ENCODE measurements at regions not wholly inside any gene's neighbourhood (a gene's known extent, or its start where the extent isn't known, plus 50 kb on each side); places are given as distances from the start of the nearest gene placed in this dataset.

DNA sequence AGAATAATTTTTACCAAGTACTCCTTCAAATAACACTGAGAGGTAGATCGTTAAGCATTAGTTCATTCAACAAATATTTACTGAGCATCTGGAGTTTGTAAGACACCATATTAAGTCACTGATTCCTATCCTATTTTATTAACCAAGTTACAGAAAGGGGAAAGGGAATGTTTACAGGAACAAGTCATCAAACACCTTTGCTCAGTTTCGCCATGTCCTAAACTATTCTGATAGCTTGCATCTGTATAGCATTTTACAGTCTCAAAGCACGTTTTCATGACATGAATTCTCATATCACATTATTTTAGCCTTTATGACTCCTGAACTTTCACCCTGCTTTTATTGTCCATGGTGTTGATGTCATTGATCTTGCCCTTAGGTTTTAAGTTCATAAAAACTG, 89.2 kb downstream of the AREG start:
- Histone ChIP-seq H3K36me3 (no peaks in the 10 kb centered on the region), H3K27ac (no peak overlapping the region), H3K27me3 (replicated peaks; ENCODE audit: insufficient read depth) (no peaks in the 10 kb centered on the region), H3K9me3 (no peaks in the 10 kb centered on the region), H3K4me1 (ENCODE audit: control insufficient read depth in 1 of 2, low read depth in 2 of 2) (no peaks in the 10 kb centered on the region), H3K4me3 (no peak overlapping the region)
- TF ChIP-seq CTCF (IDR thresholded peaks at IDR 0.05): no peak
- ATAC-seq (ENCODE audit: insufficient number of reproducible peaks, low FRiP score, low read depth) (no peak), DNase-seq (ENCODE audit: low spot score) (no peak)

- ATAC-seq (ENCODE audit: insufficient number of reproducible peaks, low FRiP score, low read depth): no peak
- no peaks in the 10 kb centered on the region for H3K9me3 ChIP-seq
- no peak for TF ChIP-seq CTCF (IDR thresholded peaks at IDR 0.05)
- H3K36me3 ChIP-seq: no peaks in the 10 kb centered on the region
- H3K27ac ChIP-seq: no peak overlapping the region
- H3K27me3 ChIP-seq (replicated peaks; ENCODE audit: insufficient read depth): no peaks in the 10 kb centered on the region
- DNase-seq (ENCODE audit: low spot score): no peak
- no peaks in the 10 kb centered on the region for H3K4me1 ChIP-seq (ENCODE audit: control insufficient read depth in 1 of 2, low read depth in 2 of 2)
- H3K4me3 ChIP-seq: no peak overlapping the region
These were observed 90.0 kb downstream of the AREG start for GRCh38 chr4:74534936-74535335.

GRCh38 chr4:74535512-74535911, 90.6 kb downstream of the AREG start:
- no peak for DNase-seq (ENCODE audit: low spot score)
- H3K27me3 ChIP-seq (replicated peaks; ENCODE audit: insufficient read depth): no peaks in the 10 kb centered on the region
- no peak overlapping the region for H3K4me3 ChIP-seq
- no peak for TF ChIP-seq CTCF (IDR thresholded peaks at IDR 0.05)
- H3K36me3 ChIP-seq: no peaks in the 10 kb centered on the region
- H3K4me1 ChIP-seq (ENCODE audit: control insufficient read depth in 1 of 2, low read depth in 2 of 2): no peaks in the 10 kb centered on the region
- H3K27ac ChIP-seq: no peak overlapping the region
- H3K9me3 ChIP-seq: no peaks in the 10 kb centered on the region
- ATAC-seq (ENCODE audit: insufficient number of reproducible peaks, low FRiP score, low read depth): no peak

- ATAC-seq (ENCODE audit: insufficient number of reproducible peaks, low FRiP score, low read depth) (no peak), DNase-seq (ENCODE audit: low spot score) (no peak)
- no peak overlapping the region for H3K4me3 ChIP-seq
- H3K27ac ChIP-seq: no peak overlapping the region
- H3K4me1 ChIP-seq (ENCODE audit: control insufficient read depth in 1 of 2, low read depth in 2 of 2): no peaks in the 10 kb centered on the region
- H3K27me3 ChIP-seq (replicated peaks; ENCODE audit: insufficient read depth): no peaks in the 10 kb centered on the region
- no peaks in the 10 kb centered on the region for H3K36me3 ChIP-seq
- TF ChIP-seq CTCF (IDR thresholded peaks at IDR 0.05): no peak
- no peaks in the 10 kb centered on the region for H3K9me3 ChIP-seq
These were observed 91.6 kb downstream of the AREG start for GRCh38 chr4:74536557-74536956.

DNA sequence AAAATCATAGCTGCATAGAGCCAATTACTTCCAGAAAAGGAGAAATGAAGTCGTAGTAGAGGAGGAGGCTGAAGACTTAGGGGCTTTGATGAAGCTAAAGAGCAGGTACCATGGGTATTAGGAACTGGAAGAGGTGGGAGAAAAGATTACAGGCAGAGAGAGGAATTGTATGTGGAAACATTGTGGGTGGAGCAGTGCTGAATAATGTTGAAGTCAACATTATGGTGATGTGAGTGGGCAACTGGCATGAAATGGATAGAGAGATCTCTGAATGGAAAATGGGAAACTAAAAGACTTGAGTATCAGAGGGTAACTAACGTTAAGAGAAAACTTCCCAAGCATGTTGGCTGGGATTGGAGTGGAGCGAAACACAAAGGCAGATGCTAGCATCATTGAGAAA, 92.5 kb downstream of the AREG start:
- no peak for DNase-seq (ENCODE audit: low spot score)
- no peaks in the 10 kb centered on the region for H3K27me3 ChIP-seq (replicated peaks; ENCODE audit: insufficient read depth)
- TF ChIP-seq CTCF (IDR thresholded peaks at IDR 0.05): no peak
- no peaks in the 10 kb centered on the region for H3K36me3 ChIP-seq
- no peak overlapping the region for H3K4me3 ChIP-seq
- no peaks in the 10 kb centered on the region for H3K9me3 ChIP-seq
- H3K27ac ChIP-seq: no peak overlapping the region
- ATAC-seq (ENCODE audit: insufficient number of reproducible peaks, low FRiP score, low read depth): no peak
- H3K4me1 ChIP-seq (ENCODE audit: control insufficient read depth in 1 of 2, low read depth in 2 of 2): no peaks in the 10 kb centered on the region
